GM12891 (cell line): ENCODE measurements at regions not wholly inside any gene's neighbourhood (a gene's known extent, or its start where the extent isn't known, plus 50 kb on each side); places are given as distances from the start of the nearest gene placed in this dataset.

Source experiments
- POLR2A ChIP-seq: IDR thresholded peaks from 2 replicates; pipeline ENCODE4 v1.6.1; 2011; ENCODE audit warnings: low read depth, low read length, control low read depth
- POLR2AphosphoS5 ChIP-seq: IDR thresholded peaks from 2 replicates; pipeline ENCODE4 v1.6.1; 2011; ENCODE audit warnings: low read depth, low read length, control low read depth
- POU2F2 ChIP-seq: IDR thresholded peaks from 2 replicates; pipeline ENCODE4 v1.6.1; 2011; ENCODE audit warnings: low read depth, mild to moderate bottlenecking, control low read depth, low read length, moderate library complexity

- TF ChIP-seq POLR2AphosphoS5, result no peak
- no peak for TF ChIP-seq POLR2A
- TF ChIP-seq POU2F2, result no peak
These were observed 144.8 kb downstream of the CRYBB2 start for GRCh38 chr22:25364281-25364680.
